ENCODE measurements at regions not wholly inside any gene's neighbourhood (a gene's known extent, or its start where the extent isn't known, plus 50 kb on each side); places are given as distances from the start of the nearest gene placed in this dataset.

DNA sequence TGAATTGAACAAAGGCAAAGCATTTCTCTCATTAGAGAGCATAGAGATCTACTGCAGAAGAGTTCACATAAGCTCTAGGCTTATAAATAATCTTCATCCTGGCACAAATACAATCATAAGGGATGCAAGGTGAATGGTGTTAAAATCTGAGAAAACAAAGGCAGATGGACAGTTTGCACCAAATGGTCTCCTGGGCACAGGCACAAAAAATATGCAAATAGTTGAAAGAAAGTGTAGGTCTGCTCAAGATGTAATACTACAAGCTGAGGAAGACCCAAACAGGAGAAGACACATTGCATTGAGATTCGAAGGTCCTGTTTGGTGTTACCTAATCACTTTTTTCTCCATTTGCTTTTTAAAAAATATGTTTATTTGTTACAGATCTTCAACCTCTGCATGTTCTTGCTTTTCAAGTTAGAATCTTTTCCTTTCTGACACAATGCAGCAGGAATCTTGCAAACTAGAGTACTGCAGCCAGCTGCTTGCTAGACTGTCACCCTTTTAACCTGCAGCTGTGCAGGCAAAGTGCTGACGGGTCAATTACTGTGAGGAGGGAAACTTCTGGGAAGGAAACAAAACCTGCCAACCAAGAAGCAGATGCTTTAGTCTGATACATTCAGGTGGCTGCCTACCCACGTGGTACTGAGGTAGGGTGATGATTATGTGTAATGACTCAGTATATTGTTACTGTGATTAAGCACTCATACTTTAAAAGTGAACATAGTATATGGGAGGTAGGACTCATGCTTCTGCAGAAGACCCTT, 1048.6 kb upstream of the SEMA6A start:
- TF ChIP-seq CTCF (IDR thresholded peaks at IDR 0.05): no peak
- TF ChIP-seq POLR2A (IDR thresholded peaks at IDR 0.05): no peak

All from vagina (tissue), 2 donors.